HepG2 (cell line): ENCODE measurements at regions not wholly inside any gene's neighbourhood (a gene's known extent, or its start where the extent isn't known, plus 50 kb on each side); places are given as distances from the start of the nearest gene placed in this dataset.

Experiments used
- ATAC-seq: fragments of 200-7000 bp; cut with Tn5 transposase; 3 replicates; pipeline ENCODE4 v1.9.1; 2020; ENCODE audit warnings: mild to moderate bottlenecking, moderate library complexity
- BruUV-seq: library from RNA; stranded (reverse); fragments of 400-500 nt; replicated peaks from 2 replicates; lab custom pipeline; 2021; lab: Mats Ljungman, UMichigan
- CTCF ChIA-PET: fragments of 300-600 bp; formaldehyde crosslinking; extraction: SDS; loops from one replicate; lab custom pipeline; 2021; ENCODE audit warnings: low total read pairs, inconsistent platforms, low intra/inter-chr PET ratio; lab: Yijun Ruan, JAX
- POLR2A ChIA-PET: fragments of 350-600 bp; sonication (Branson Sonifier 250); formaldehyde crosslinking; loops from one replicate; lab custom pipeline; 2020; ENCODE audit warnings: antibody characterized with exemption, inconsistent platforms; lab: Yijun Ruan, JAX
- DNase-seq: peaks from one replicate; pipeline ENCODE4 v3.0.0-alpha.2; 2015; ENCODE audit warnings: low spot score
- FAIRE-seq: peaks from 3 replicates; lab custom pipeline; 2011; peaks lifted over from hg19 to GRCh38; lab: Jason Lieb, UNC
- H2AFZ ChIP-seq: one replicate; pipeline ENCODE4 v1.6.1; 2011; ENCODE audit warnings: low read length, inconsistent platforms
- H3K27ac ChIP-seq: fragments of 300-600 bp; 3 replicates; pipeline ENCODE4 v1.8.0; 2011; ENCODE audit warnings: mixed run types, mild to moderate bottlenecking, mixed read lengths, low read length, inconsistent platforms; ENCODE audit not compliant: insufficient read depth; ENCODE audit errors: extremely low read length
- H3K27me3 ChIP-seq, 2 experiments: fragments of 200-600 bp in 1 of 2; 2 replicates in 1 of 2; 3 replicates in 1 of 2; pipeline versions ENCODE4 v1.6.0 to v1.8.0; 2011; ENCODE audit warnings: low read length in 2 of 2, mild to moderate bottlenecking in 2 of 2, moderate library complexity in 2 of 2, inconsistent platforms in 1 of 2; ENCODE audit not compliant: insufficient read depth in 2 of 2, control insufficient read depth in 1 of 2
- H3K36me3 ChIP-seq, 2 experiments: fragments of 200-600 bp in 1 of 2; replicated peaks in 1 of 2; 2 replicates in 1 of 2; 3 replicates in 1 of 2; pipeline versions ENCODE4 v1.5.1 to v1.8.0; 2011; ENCODE audit warnings: low read length in 2 of 2, inconsistent platforms in 1 of 2; ENCODE audit not compliant: insufficient read depth in 2 of 2, control insufficient read depth in 1 of 2
- H3K4me1 ChIP-seq: 2 replicates; pipeline ENCODE4 v1.5.1; 2012; ENCODE audit warnings: low read length, inconsistent platforms; ENCODE audit not compliant: insufficient read depth
- H3K4me2 ChIP-seq: 2 replicates; pipeline ENCODE4 v1.6.0; 2011; ENCODE audit warnings: low read depth, low read length, inconsistent platforms
- H3K4me3 ChIP-seq, 3 experiments: fragments of 200-600 bp in 1 of 3; sonication (generic), shearing (Covaris generic) in 1 of 3; replicated peaks in 1 of 3; 2 replicates each; pipeline ENCODE4 v1.5.1; 2011 to 2016; ENCODE audit warnings: low read length in 3 of 3, inconsistent platforms in 2 of 3, low read depth in 2 of 3, mild to moderate bottlenecking in 2 of 3, control low read depth in 1 of 3, mixed read lengths in 1 of 3; ENCODE audit not compliant: insufficient read depth in 1 of 3
- H3K79me2 ChIP-seq: one replicate; pipeline ENCODE4 v1.6.1; 2011; ENCODE audit warnings: low read length, inconsistent platforms; ENCODE audit not compliant: insufficient read depth
- H3K9ac ChIP-seq: 2 replicates; pipeline ENCODE4 v1.6.0; 2011; ENCODE audit warnings: mild to moderate bottlenecking, low read depth, low read length, inconsistent platforms; ENCODE audit not compliant: insufficient read depth
- H3K9me3 ChIP-seq: 2 replicates; pipeline ENCODE4 v1.5.1; 2012; ENCODE audit warnings: mild to moderate bottlenecking, low read length
- H4K20me1 ChIP-seq: 2 replicates; pipeline ENCODE4 v1.6.0; 2011; ENCODE audit warnings: inconsistent platforms, mild to moderate bottlenecking, low read length, moderate library complexity; ENCODE audit not compliant: insufficient read depth
- AGO2 ChIP-seq: fragments of 200-400 bp; formaldehyde crosslinking; optimal IDR thresholded peaks from 2 replicates; pipeline ENCODE3; 2017; ENCODE audit warnings: mild to moderate bottlenecking, low read depth, low read length, moderate library complexity
- ELF3 ChIP-seq: IDR thresholded peaks from 2 replicates; pipeline ENCODE4 v1.6.1; 2016; ENCODE audit warnings: missing genetic modification reagents, missing compliant biosample characterization
- GTF3A ChIP-seq: sonication (generic); formaldehyde crosslinking; conservative IDR thresholded peaks from 2 replicates; pipeline ENCODE4 v1.4.0; 2020; ENCODE audit warnings: mild to moderate bottlenecking, missing genetic modification reagents
- IRF2 ChIP-seq: IDR thresholded peaks from 2 replicates; pipeline ENCODE4 v1.6.1; 2018; ENCODE audit warnings: missing genetic modification reagents, missing compliant biosample characterization
- JUND ChIP-seq: sonication (generic); formaldehyde crosslinking; IDR thresholded peaks from 2 replicates; pipeline ENCODE4 v1.8.0; 2022; ENCODE audit warnings: mild to moderate bottlenecking, missing genetic modification reagents
- MIER3 ChIP-seq: IDR thresholded peaks from 2 replicates; pipeline ENCODE4 v1.6.1; 2016; ENCODE audit warnings: missing compliant biosample characterization, borderline replicate concordance
- MIXL1 ChIP-seq: IDR thresholded peaks from 2 replicates; pipeline ENCODE4 v1.6.1; 2016
- RAD21 ChIP-seq: fragments of 450-650 bp; formaldehyde crosslinking; IDR thresholded peaks from 2 replicates; pipeline ENCODE4 v1.5.0; 2020; ENCODE audit warnings: mild to moderate bottlenecking
- SALL1 ChIP-seq: sonication (generic); formaldehyde crosslinking; IDR thresholded peaks from 2 replicates; pipeline ENCODE4 v1.8.0; 2022; ENCODE audit warnings: mild to moderate bottlenecking, missing genetic modification reagents
- SMC3 ChIP-seq: IDR thresholded peaks from 2 replicates; pipeline ENCODE4 v1.6.1; 2011; ENCODE audit warnings: low read length, improper control_type of control experiment
- SOX6 ChIP-seq, 2 experiments: fragments of 450-650 bp in 1 of 2; sonication (generic) in 1 of 2; formaldehyde crosslinking in 1 of 2; IDR thresholded peaks; 2 replicates each; pipeline versions ENCODE4 v1.4.0 to v1.6.1; 2017 to 2020; ENCODE audit warnings: antibody characterized with exemption in 1 of 2, mild to moderate bottlenecking in 1 of 2, missing genetic modification reagents in 1 of 2
- XRCC5 ChIP-seq: fragments of 200-400 bp; formaldehyde crosslinking; optimal IDR thresholded peaks from 2 replicates; pipeline ENCODE3; 2017; ENCODE audit warnings: mild to moderate bottlenecking, low read length
- ZBTB7B ChIP-seq: sonication (generic); formaldehyde crosslinking; IDR thresholded peaks from 2 replicates; pipeline ENCODE4 v1.4.0; 2020; ENCODE audit warnings: missing genetic modification reagents
- ZFP37 ChIP-seq: sonication (generic); formaldehyde crosslinking; IDR thresholded peaks from 2 replicates; pipeline ENCODE4 v1.4.0; 2020; ENCODE audit warnings: missing genetic modification reagents, borderline replicate concordance
- ZMAT5 ChIP-seq: sonication (generic); formaldehyde crosslinking; IDR thresholded peaks from 2 replicates; pipeline ENCODE4 v1.5.0; 2020; ENCODE audit warnings: mild to moderate bottlenecking, low read depth, missing genetic modification reagents, borderline replicate concordance
- ZNF207 ChIP-seq: fragments of 450-650 bp; IDR thresholded peaks from 2 replicates; pipeline ENCODE4 v1.6.1; 2016; ENCODE audit warnings: antibody characterized with exemption, borderline replicate concordance
- ZNF501 ChIP-seq: sonication (generic); formaldehyde crosslinking; IDR thresholded peaks from 2 replicates; pipeline ENCODE4 v1.5.1; 2020; ENCODE audit warnings: mild to moderate bottlenecking, moderate library complexity, missing genetic modification reagents
- ZSCAN20 ChIP-seq: sonication (generic); formaldehyde crosslinking; IDR thresholded peaks from 2 replicates; pipeline ENCODE4 v1.4.0; 2020; ENCODE audit warnings: missing genetic modification reagents, mild to moderate bottlenecking, borderline replicate concordance
- ZSCAN29 ChIP-seq: sonication (generic); formaldehyde crosslinking; conservative IDR thresholded peaks from 2 replicates; pipeline ENCODE4 v1.4.0; 2020; ENCODE audit warnings: mild to moderate bottlenecking, missing genetic modification reagents
- WGBS: methylation state at CpG from one replicate; pipeline ENCODE4 v1.1.6; 2017; ENCODE audit warnings: low lambda C conversion rate; 5-methylcytosine and 5-hydroxymethylcytosine counted together
- in situ Hi-C: cut with HindIII; loops from 2 replicates; pipeline ENCODE4 v1.10.0; 2017; ENCODE audit warnings: low pct_unique_long_range_greater_than_20kb; ENCODE audit not compliant: extremely low pct_ligation_motif_present
- intact Hi-C: fragments of 100-400 bp; cut with micrococcal nuclease; formaldehyde crosslinking; loops from one replicate; pipeline ENCODE4 v1.10.0; 2022; ENCODE audit not compliant: unreplicated experiment
- TF ChIP-seq, protein P1 (sequence below): sonication (generic); formaldehyde crosslinking; IDR thresholded peaks from 2 replicates; pipeline ENCODE4 v1.4.0; 2020; ENCODE audit warnings: missing genetic modification reagents
- TF ChIP-seq, protein P2 (sequence below): sonication (generic); formaldehyde crosslinking; conservative IDR thresholded peaks from 2 replicates; pipeline ENCODE4 v1.8.0; 2022; ENCODE audit warnings: missing genetic modification reagents

DNA sequence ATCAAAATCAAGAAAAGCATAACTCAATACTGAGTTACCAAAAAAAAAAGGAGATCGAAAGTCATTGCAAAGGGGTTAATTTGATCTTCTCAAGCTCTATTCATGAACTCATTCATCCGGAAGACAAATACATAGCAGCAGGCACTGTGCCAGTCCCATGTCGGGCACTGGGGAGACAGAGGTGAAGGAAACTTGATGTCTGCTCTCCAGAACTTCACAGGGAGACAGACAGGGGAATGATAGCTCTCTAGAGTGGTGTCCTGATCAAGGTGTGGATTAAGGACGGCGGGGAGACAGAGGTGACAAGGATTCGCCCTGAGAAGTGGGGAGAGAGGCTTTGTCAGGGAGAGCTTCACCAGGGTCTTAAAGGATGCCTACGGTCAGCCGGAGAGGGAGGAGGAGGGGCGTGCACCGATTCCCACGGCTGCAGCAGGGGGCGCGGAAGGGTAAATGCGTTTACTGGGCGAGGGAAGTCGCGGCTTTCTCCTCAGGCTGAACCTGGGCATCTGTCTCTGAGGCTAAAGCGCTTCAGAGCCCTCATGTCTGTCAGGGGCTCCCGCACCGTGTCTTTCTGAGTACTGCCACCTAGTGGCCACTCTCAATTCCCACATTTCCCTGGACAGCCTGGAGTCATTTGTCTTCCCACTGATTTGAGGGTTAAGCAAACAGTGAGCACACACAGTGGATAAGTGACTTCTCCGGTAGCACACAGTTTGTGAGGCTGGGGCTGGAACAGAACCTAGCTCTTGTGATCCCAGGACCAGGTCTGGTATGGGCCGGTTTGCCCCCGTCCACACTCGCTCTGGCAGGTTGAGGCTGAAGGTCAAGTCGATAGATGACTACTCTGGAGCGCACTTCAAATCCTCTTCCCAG lies 152.8 kb downstream of the TENT5C start:
- in situ Hi-C loops = no loop called here
- H3K79me2 ChIP-seq = no peaks in the 10 kb centered on the region
- H3K27ac ChIP-seq = no peak overlapping the region
- H3K4me3 ChIP-seq = peak overlapping the region in 1 of 3 experiments; percentile 25; a peak in 2 of 6 replicates
- 6% methylated on average over 19 of the region's 26 CpGs for WGBS
- intact Hi-C loops = loop anchor here (1.0 to 2.0 kb wide), 2 partner anchors 136 to 246 kb away; no protein-coding TSS in a partner anchor
- ChIA-PET POLR2A (no interaction called here), CTCF (interaction anchor here (1.1 to 2.2 kb wide), 2 partner anchors 224 to 246 kb away, joined by 3 to 15 read pairs; no protein-coding TSS in a partner anchor)
- peak; percentile 79 for DNase-seq
- BruUV-seq = no TSS peak
- no peaks in the 10 kb centered on the region for H3K36me3 ChIP-seq
- peak overlapping the region; percentile 59 for H3K4me2 ChIP-seq
- no peaks in the 10 kb centered on the region for H3K9me3 ChIP-seq
- H3K4me1 ChIP-seq = peaks cover 26% of the 10 kb centered on the region
- FAIRE-seq = peak; percentile 83
- H4K20me1 ChIP-seq = no peaks in the 10 kb centered on the region
- H2AFZ ChIP-seq = no peak overlapping the region
- H3K27me3 ChIP-seq = peaks cover 5 to 18% of the 10 kb centered on the region in 2 experiments; a peak in 3 of 5 replicates
- H3K9ac ChIP-seq = no peak overlapping the region
- peak; percentile 97 for ATAC-seq
- peak; percentile 93 for TF ChIP-seq SMC3
- no peak for TF ChIP-seq GTF3A (CRISPR knock-in tag)
- TF ChIP-seq ZSCAN20 (CRISPR knock-in tag) = peak; percentile 43; the same call in 1 of the 2 replicates
- 0 out of 2 replicates have a peak, but pooled peaks have one; percentile 32 for TF ChIP-seq ELF3 (CRISPR knock-in tag)
- TF ChIP-seq SALL1 (CRISPR knock-in tag) = peak; percentile 26; the same call in 1 of the 2 replicates
- TF ChIP-seq ZMAT5 (CRISPR knock-in tag) = no peak
- TF ChIP-seq ZFP37 (CRISPR knock-in tag) = 0 out of 2 replicates have a peak, but pooled peaks have one; percentile 37
- no peak for TF ChIP-seq AGO2
- TF ChIP-seq, protein P1, sequence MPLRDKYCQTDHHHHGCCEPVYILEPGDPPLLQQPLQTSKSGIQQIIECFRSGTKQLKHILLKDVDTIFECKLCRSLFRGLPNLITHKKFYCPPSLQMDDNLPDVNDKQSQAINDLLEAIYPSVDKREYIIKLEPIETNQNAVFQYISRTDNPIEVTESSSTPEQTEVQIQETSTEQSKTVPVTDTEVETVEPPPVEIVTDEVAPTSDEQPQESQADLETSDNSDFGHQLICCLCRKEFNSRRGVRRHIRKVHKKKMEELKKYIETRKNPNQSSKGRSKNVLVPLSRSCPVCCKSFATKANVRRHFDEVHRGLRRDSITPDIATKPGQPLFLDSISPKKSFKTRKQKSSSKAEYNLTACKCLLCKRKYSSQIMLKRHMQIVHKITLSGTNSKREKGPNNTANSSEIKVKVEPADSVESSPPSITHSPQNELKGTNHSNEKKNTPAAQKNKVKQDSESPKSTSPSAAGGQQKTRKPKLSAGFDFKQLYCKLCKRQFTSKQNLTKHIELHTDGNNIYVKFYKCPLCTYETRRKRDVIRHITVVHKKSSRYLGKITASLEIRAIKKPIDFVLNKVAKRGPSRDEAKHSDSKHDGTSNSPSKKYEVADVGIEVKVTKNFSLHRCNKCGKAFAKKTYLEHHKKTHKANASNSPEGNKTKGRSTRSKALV (CRISPR knock-in tag) = no peak
- peak; percentile 36; the same call in 1 of the 2 replicates for TF ChIP-seq MIXL1
- TF ChIP-seq JUND (CRISPR knock-in tag) = 0 out of 2 replicates have a peak, but pooled peaks have one; percentile 16
- TF ChIP-seq IRF2 (CRISPR knock-in tag) = 0 out of 2 replicates have a peak, but pooled peaks have one; percentile 39
- peak; percentile 60 for TF ChIP-seq RAD21 (CRISPR knock-in tag)
- TF ChIP-seq MIER3 (CRISPR knock-in tag) = 0 out of 2 replicates have a peak, but pooled peaks have one; percentile 44
- TF ChIP-seq, protein P2, sequence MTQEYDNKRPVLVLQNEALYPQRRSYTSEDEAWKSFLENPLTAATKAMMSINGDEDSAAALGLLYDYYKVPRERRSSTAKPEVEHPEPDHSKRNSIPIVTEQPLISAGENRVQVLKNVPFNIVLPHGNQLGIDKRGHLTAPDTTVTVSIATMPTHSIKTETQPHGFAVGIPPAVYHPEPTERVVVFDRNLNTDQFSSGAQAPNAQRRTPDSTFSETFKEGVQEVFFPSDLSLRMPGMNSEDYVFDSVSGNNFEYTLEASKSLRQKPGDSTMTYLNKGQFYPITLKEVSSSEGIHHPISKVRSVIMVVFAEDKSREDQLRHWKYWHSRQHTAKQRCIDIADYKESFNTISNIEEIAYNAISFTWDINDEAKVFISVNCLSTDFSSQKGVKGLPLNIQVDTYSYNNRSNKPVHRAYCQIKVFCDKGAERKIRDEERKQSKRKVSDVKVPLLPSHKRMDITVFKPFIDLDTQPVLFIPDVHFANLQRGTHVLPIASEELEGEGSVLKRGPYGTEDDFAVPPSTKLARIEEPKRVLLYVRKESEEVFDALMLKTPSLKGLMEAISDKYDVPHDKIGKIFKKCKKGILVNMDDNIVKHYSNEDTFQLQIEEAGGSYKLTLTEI (CRISPR knock-in tag) = no peak
- no peak for TF ChIP-seq ZNF207
- TF ChIP-seq SOX6 (IDR thresholded peaks at IDR 0.05) = no peak
- peak; percentile 34; the same call in 1 of the 2 replicates for TF ChIP-seq SOX6 (CRISPR knock-in tag; IDR thresholded peaks at IDR 0.05)
- TF ChIP-seq ZNF501 (CRISPR knock-in tag) = peak; percentile 61; the same call in 1 of the 2 replicates
- no peak for TF ChIP-seq ZSCAN29
- TF ChIP-seq XRCC5 = peak; percentile 84
- TF ChIP-seq ZBTB7B = 0 out of 2 replicates have a peak, but pooled peaks have one; percentile 48
